ENCODE measurements at regions not wholly inside any gene's neighbourhood (a gene's known extent, or its start where the extent isn't known, plus 50 kb on each side); places are given as distances from the start of the nearest gene placed in this dataset.
"Not testable (repeated sequence)": the region's sequence is repeated elsewhere in the genome, so short reads cannot be mapped to it uniquely, and the experiment has no call there.

- no peaks in the 10 kb centered on the region for H3K27me3 ChIP-seq (ENCODE audit: control insufficient read depth, low read length)
- H4K20me1 ChIP-seq (ENCODE audit: control insufficient read depth, insufficient read depth, low read depth, low read length): no peaks in the 10 kb centered on the region
- H3K36me3 ChIP-seq (ENCODE audit: control insufficient read depth, low read length): no peaks in the 10 kb centered on the region
- H3K9me3 ChIP-seq (ENCODE audit: control insufficient read depth, insufficient read depth, low read length): peaks cover 19% of the 10 kb centered on the region; the same call in 1 of the 2 replicates
- H3K79me2 ChIP-seq (ENCODE audit: control insufficient read depth, low read length): no peaks in the 10 kb centered on the region
- no peak overlapping the region for H3K4me2 ChIP-seq (ENCODE audit: low read length)
- no peak for TF ChIP-seq EZH2phosphoT487 (IDR thresholded peaks at IDR 0.05; ENCODE audit: borderline replicate concordance, low read length)
- no peaks in the 10 kb centered on the region for H3F3A ChIP-seq (ENCODE audit: control insufficient read depth, insufficient read depth)
- H3K9me2 ChIP-seq (replicated peaks; ENCODE audit: control insufficient read depth, low read length): no peaks in the 10 kb centered on the region
- no peak overlapping the region for H3K4me3 ChIP-seq (ENCODE audit: low read length)
- no peak overlapping the region for H3K27ac ChIP-seq (ENCODE audit: low read depth, low read length)
- H3K4me1 ChIP-seq (ENCODE audit: control insufficient read depth, low read length): no peaks in the 10 kb centered on the region
Observed at GRCh38 chr16:35154627-35155026, 1695.2 kb downstream of the TP53TG3F start.

- not testable (repeated sequence) for H3F3A ChIP-seq (ENCODE audit: control insufficient read depth, insufficient read depth); H3K4me2 ChIP-seq (ENCODE audit: low read length); H3K27me3 ChIP-seq (ENCODE audit: control insufficient read depth, low read length); H3K79me2 ChIP-seq (ENCODE audit: control insufficient read depth, low read length); H3K4me3 ChIP-seq (ENCODE audit: low read length); H3K27ac ChIP-seq (ENCODE audit: low read depth, low read length); H3K4me1 ChIP-seq (ENCODE audit: control insufficient read depth, low read length); H3K9me3 ChIP-seq (ENCODE audit: control insufficient read depth, insufficient read depth, low read length); H4K20me1 ChIP-seq (ENCODE audit: control insufficient read depth, insufficient read depth, low read depth, low read length); H3K9me2 ChIP-seq (replicated peaks; ENCODE audit: control insufficient read depth, low read length); H3K36me3 ChIP-seq (ENCODE audit: control insufficient read depth, low read length)
Observed at GRCh38 chr16:35157549-35157948, 1698.1 kb downstream of the TP53TG3F start.

GRCh38 chr16:35169324-35169723 lies 1709.9 kb downstream of the TP53TG3F start:
- not testable (repeated sequence) for H3K9me3 ChIP-seq (ENCODE audit: control insufficient read depth, insufficient read depth, low read length); H4K20me1 ChIP-seq (ENCODE audit: control insufficient read depth, insufficient read depth, low read depth, low read length); H3K4me2 ChIP-seq (ENCODE audit: low read length)

GRCh38 chr16:35170061-35170460 lies 1710.6 kb downstream of the TP53TG3F start:
- not testable (repeated sequence) for H3K9me3 ChIP-seq (ENCODE audit: control insufficient read depth, insufficient read depth, low read length); H3K9me2 ChIP-seq (replicated peaks; ENCODE audit: control insufficient read depth, low read length); H3F3A ChIP-seq (ENCODE audit: control insufficient read depth, insufficient read depth); H3K4me2 ChIP-seq (ENCODE audit: low read length); H4K20me1 ChIP-seq (ENCODE audit: control insufficient read depth, insufficient read depth, low read depth, low read length); H3K79me2 ChIP-seq (ENCODE audit: control insufficient read depth, low read length); H3K4me1 ChIP-seq (ENCODE audit: control insufficient read depth, low read length); H3K4me3 ChIP-seq (ENCODE audit: low read length); H3K27ac ChIP-seq (ENCODE audit: low read depth, low read length); H3K36me3 ChIP-seq (ENCODE audit: control insufficient read depth, low read length); H3K27me3 ChIP-seq (ENCODE audit: control insufficient read depth, low read length)

More at GRCh38 chr16:35169324-35169723, 1709.9 kb downstream of the TP53TG3F start:
- H3K36me3 ChIP-seq (ENCODE audit: control insufficient read depth, low read length); H3K4me3 ChIP-seq (ENCODE audit: low read length); H3K27ac ChIP-seq (ENCODE audit: low read depth, low read length); H3K4me1 ChIP-seq (ENCODE audit: control insufficient read depth, low read length); H3K9me2 ChIP-seq (replicated peaks; ENCODE audit: control insufficient read depth, low read length); H3K79me2 ChIP-seq (ENCODE audit: control insufficient read depth, low read length); H3F3A ChIP-seq (ENCODE audit: control insufficient read depth, insufficient read depth); H3K27me3 ChIP-seq (ENCODE audit: control insufficient read depth, low read length): not testable (repeated sequence)

GRCh38 chr16:35170610-35171009 lies 1711.2 kb downstream of the TP53TG3F start:
- Histone ChIP-seq H3F3A (ENCODE audit: control insufficient read depth, insufficient read depth) (no peaks in the 10 kb centered on the region), H3K27me3 (ENCODE audit: control insufficient read depth, low read length) (no peaks in the 10 kb centered on the region), H4K20me1 (ENCODE audit: control insufficient read depth, insufficient read depth, low read depth, low read length) (no peaks in the 10 kb centered on the region), H3K9me3 (ENCODE audit: control insufficient read depth, insufficient read depth, low read length) (no peaks in the 10 kb centered on the region), H3K79me2 (ENCODE audit: control insufficient read depth, low read length) (no peaks in the 10 kb centered on the region), H3K4me2 (ENCODE audit: low read length) (no peak overlapping the region), H3K36me3 (ENCODE audit: control insufficient read depth, low read length) (no peaks in the 10 kb centered on the region), H3K4me3 (ENCODE audit: low read length) (no peak overlapping the region), H3K9me2 (replicated peaks; ENCODE audit: control insufficient read depth, low read length) (no peaks in the 10 kb centered on the region), H3K4me1 (ENCODE audit: control insufficient read depth, low read length) (no peaks in the 10 kb centered on the region), H3K27ac (ENCODE audit: low read depth, low read length) (no peak overlapping the region)
- TF ChIP-seq CTCF (IDR thresholded peaks at IDR 0.05; ENCODE audit: low read depth, low read length, poor library complexity, severe bottlenecking) (no peak), EZH2phosphoT487 (IDR thresholded peaks at IDR 0.05; ENCODE audit: borderline replicate concordance, low read length) (no peak)

Data from DOHH2 (cell line).